AG04449 (cell line): ENCODE measurements at regions not wholly inside any gene's neighbourhood (a gene's known extent, or its start where the extent isn't known, plus 50 kb on each side); places are given as distances from the start of the nearest gene placed in this dataset.

Experiments used
- CTCF ChIA-PET: fragments of 350-600 bp; formaldehyde crosslinking; extraction: SDS; loops from one replicate; lab custom pipeline; 2021; ENCODE audit warnings: antibody characterized with exemption; lab: Yijun Ruan, JAX
- POLR2A ChIA-PET: fragments of 400-600, 350-600 bp; formaldehyde crosslinking; extraction: SDS; loops from one replicate; lab custom pipeline; 2020; ENCODE audit warnings: antibody characterized with exemption, inconsistent platforms; lab: Yijun Ruan, JAX
- DNase-seq: peaks from one replicate; pipeline ENCODE4 v3.0.0-alpha.2; 2010; ENCODE audit warnings: low read depth, low spot score
- H3K4me3 ChIP-seq: 2 replicates; pipeline ENCODE4 v1.5.1; 2011; ENCODE audit warnings: low read depth, mild to moderate bottlenecking, control low read depth, low read length
- CTCF ChIP-seq: IDR thresholded peaks from one replicate; pipeline ENCODE4 v1.5.1; 2011; ENCODE audit warnings: mild to moderate bottlenecking, moderate library complexity, low read length, control low read depth, inconsistent platforms; ENCODE audit not compliant: insufficient read depth; ENCODE audit errors: missing control alignments

GRCh38 chr4:8703857-8704495 is 111.4 kb downstream of the CPZ start:
- CTCF ChIA-PET, result no interaction called here
- TF ChIP-seq CTCF, result no peak
- POLR2A ChIA-PET, result no interaction called here
- H3K4me3 ChIP-seq, result no peak overlapping the region
- DNase-seq, result no peak

GRCh38 chr4:8703401-8703696 is 110.8 kb downstream of the CPZ start:
- no peak overlapping the region for H3K4me3 ChIP-seq
- DNase-seq, result no peak
- TF ChIP-seq CTCF, result no peak
- ChIA-PET POLR2A (no interaction called here), CTCF (no interaction called here)

- DNase-seq, result no peak
- POLR2A ChIA-PET, result no interaction called here
- H3K4me3 ChIP-seq, result no peak overlapping the region
- CTCF ChIA-PET, result interaction anchor here (1.0 kb wide), 1 partner anchor 15 kb away, joined by 3 read pairs; no protein-coding TSS in a partner anchor
- no peak for TF ChIP-seq CTCF
Observed at GRCh38 chr4:8702516-8703400, 110.2 kb downstream of the CPZ start.

GRCh38 chr4:8702020-8702495 is 109.5 kb downstream of the CPZ start:
- no peak for TF ChIP-seq CTCF
- ChIA-PET POLR2A (no interaction called here), CTCF (interaction anchor here (1.0 kb wide), 1 partner anchor 14 kb away, joined by 3 read pairs; no protein-coding TSS in a partner anchor)
- no peak overlapping the region for H3K4me3 ChIP-seq
- DNase-seq, result no peak

- CTCF ChIA-PET, result no interaction called here
- POLR2A ChIA-PET, result no interaction called here
- no peak for DNase-seq
- TF ChIP-seq CTCF, result no peak
- H3K4me3 ChIP-seq, result no peak overlapping the region
Observed at GRCh38 chr4:8701126-8702019, 108.8 kb downstream of the CPZ start.

- no peak for TF ChIP-seq CTCF
- DNase-seq, result no peak
- H3K4me3 ChIP-seq, result no peak overlapping the region
- ChIA-PET CTCF (no interaction called here), POLR2A (no interaction called here)
Observed at GRCh38 chr4:8700531-8700930, 108.0 kb downstream of the CPZ start.
